ENCODE measurements at regions not wholly inside any gene's neighbourhood (a gene's known extent, or its start where the extent isn't known, plus 50 kb on each side); places are given as distances from the start of the nearest gene placed in this dataset.

- CTCF ChIA-PET: interaction anchor here (1.0 to 1.4 kb wide), 2 partner anchors 8 to 16 kb away, joined by 3 read pairs; no protein-coding TSS in a partner anchor
- POLR2A ChIA-PET: no interaction called here
- DNase-seq (ENCODE audit: extremely low spot score): no peak
- TF ChIP-seq CTCF (IDR thresholded peaks at IDR 0.05; ENCODE audit: control extremely low read depth, extremely low read depth, low read depth, missing control alignments): no peak
Observed at GRCh38 chr1:194378517-194378916, 1192.1 kb upstream of the B3GALT2 start.

GRCh38 chr1:194374649-194375048 is 1188.2 kb upstream of the B3GALT2 start:
- ChIA-PET POLR2A (no interaction called here), CTCF (no interaction called here)
- no peak for TF ChIP-seq CTCF (IDR thresholded peaks at IDR 0.05; ENCODE audit: control extremely low read depth, extremely low read depth, low read depth, missing control alignments)
- no peak for DNase-seq (ENCODE audit: extremely low spot score)

- no peak for DNase-seq (ENCODE audit: extremely low spot score)
- no peak for TF ChIP-seq CTCF (IDR thresholded peaks at IDR 0.05; ENCODE audit: control extremely low read depth, extremely low read depth, low read depth, missing control alignments)
- ChIA-PET CTCF (no interaction called here), POLR2A (no interaction called here)
Observed at GRCh38 chr1:194372266-194372665, 1185.9 kb upstream of the B3GALT2 start.

- no peak for TF ChIP-seq CTCF (IDR thresholded peaks at IDR 0.05; ENCODE audit: control extremely low read depth, extremely low read depth, low read depth, missing control alignments)
- ChIA-PET CTCF (no interaction called here), POLR2A (no interaction called here)
- no peak for DNase-seq (ENCODE audit: extremely low spot score)
Observed at GRCh38 chr1:194369622-194370021, 1183.2 kb upstream of the B3GALT2 start.

- ChIA-PET CTCF (no interaction called here), POLR2A (no interaction called here)
- DNase-seq (ENCODE audit: extremely low spot score): no peak
- no peak for TF ChIP-seq CTCF (IDR thresholded peaks at IDR 0.05; ENCODE audit: control extremely low read depth, extremely low read depth, low read depth, missing control alignments)
Observed at GRCh38 chr1:194369060-194369459, 1182.6 kb upstream of the B3GALT2 start.

GRCh38 chr1:194367121-194367520 is 1180.7 kb upstream of the B3GALT2 start:
- DNase-seq (ENCODE audit: extremely low spot score): no peak
- ChIA-PET POLR2A (no interaction called here), CTCF (interaction anchor here (1.2 kb wide), 1 partner anchor 8 kb away, joined by 3 read pairs; no protein-coding TSS in a partner anchor)
- no peak for TF ChIP-seq CTCF (IDR thresholded peaks at IDR 0.05; ENCODE audit: control extremely low read depth, extremely low read depth, low read depth, missing control alignments)

- CTCF ChIA-PET: no interaction called here
- no peak for DNase-seq (ENCODE audit: extremely low spot score)
Observed at GRCh38 chr1:194366705-194367104, 1180.3 kb upstream of the B3GALT2 start.

More at GRCh38 chr1:194366705-194367104, 1180.3 kb upstream of the B3GALT2 start:
- POLR2A ChIA-PET: no interaction called here
- TF ChIP-seq CTCF (IDR thresholded peaks at IDR 0.05; ENCODE audit: control extremely low read depth, extremely low read depth, low read depth, missing control alignments): no peak

Data from GM10248 (cell line).